GM21576 (cell line): ENCODE measurements at regions not wholly inside any gene's neighbourhood (a gene's known extent, or its start where the extent isn't known, plus 50 kb on each side); places are given as distances from the start of the nearest gene placed in this dataset.

Experiments used
- ATAC-seq: cut with Tn5 transposase; IDR thresholded peaks from one replicate; pipeline ENCODE4 v1.9.1; 2021; ENCODE audit warnings: mild to moderate bottlenecking, moderate library complexity; ENCODE audit not compliant: unreplicated experiment

GRCh38 chr15:99440551-99441443, 125.0 kb upstream of the MEF2A start:
- no peak for ATAC-seq

GRCh38 chr15:99441444-99441800, 124.4 kb upstream of the MEF2A start:
- ATAC-seq, result no peak

GRCh38 chr15:99441871-99442251, 123.9 kb upstream of the MEF2A start:
- ATAC-seq, result no peak

- ATAC-seq, result no peak
Measured at GRCh38 chr15:99442252-99442897, 123.4 kb upstream of the MEF2A start.

- ATAC-seq, result no peak
Measured at GRCh38 chr15:99443056-99443756, 122.6 kb upstream of the MEF2A start.

GRCh38 chr15:99443768-99444446, 121.9 kb upstream of the MEF2A start:
- ATAC-seq, result no peak

- no peak for ATAC-seq
Measured at GRCh38 chr15:99445272-99445850, 120.4 kb upstream of the MEF2A start.

GRCh38 chr15:99446565-99447496, 119.0 kb upstream of the MEF2A start:
- ATAC-seq, result no peak

- ATAC-seq, result no peak
Measured at GRCh38 chr15:99447497-99448371, 118.0 kb upstream of the MEF2A start.

GRCh38 chr15:99449514-99449913, 116.3 kb upstream of the MEF2A start:
- no peak for ATAC-seq

GRCh38 chr15:99450896-99451358, 114.9 kb upstream of the MEF2A start:
- ATAC-seq, result peak; percentile 34

GRCh38 chr15:99451484-99451883, 114.3 kb upstream of the MEF2A start:
- ATAC-seq, result no peak

GRCh38 chr15:99452010-99452409, 113.8 kb upstream of the MEF2A start:
- no peak for ATAC-seq

GRCh38 chr15:99452728-99453636, 112.8 kb upstream of the MEF2A start:
- ATAC-seq, result peak; percentile 68

- no peak for ATAC-seq
Measured at GRCh38 chr15:99453637-99454030, 112.2 kb upstream of the MEF2A start.

GRCh38 chr15:99454107-99454809, 111.5 kb upstream of the MEF2A start:
- ATAC-seq, result no peak
